Calu3 (cell line): ENCODE measurements at regions not wholly inside any gene's neighbourhood (a gene's known extent, or its start where the extent isn't known, plus 50 kb on each side); places are given as distances from the start of the nearest gene placed in this dataset.
"Not testable (repeated sequence)": the region's sequence is repeated elsewhere in the genome, so short reads cannot be mapped to it uniquely, and the experiment has no call there.

Source experiments
- BruUV-seq: library from RNA; stranded (reverse); fragments of 400-500 nt; replicated peaks from 2 replicates; lab custom pipeline; 2021; lab: Mats Ljungman, UMichigan
- CTCF ChIA-PET: fragments of 300-600 bp; sonication (Branson Sonifier 250); formaldehyde crosslinking; loops from one replicate; lab custom pipeline; 2022; ENCODE audit warnings: antibody characterized with exemption; lab: Charles Lee
- DNase-seq: peaks from one replicate; pipeline ENCODE4 v3.0.0; 2022
- H3K27ac Mint-ChIP-seq: one replicate; pipeline ENCODE4 v1.8.0; 2022; ENCODE audit warnings: mixed read lengths; ENCODE audit not compliant: unreplicated experiment
- H3K27me3 Mint-ChIP-seq: one replicate; pipeline ENCODE4 v1.8.0; 2022; ENCODE audit warnings: mixed read lengths; ENCODE audit not compliant: unreplicated experiment
- H3K36me3 Mint-ChIP-seq: one replicate; pipeline ENCODE4 v1.8.0; 2022; ENCODE audit warnings: mild to moderate bottlenecking, moderate library complexity, mixed read lengths; ENCODE audit not compliant: insufficient read depth, unreplicated experiment
- H3K4me1 Mint-ChIP-seq: one replicate; pipeline ENCODE4 v1.8.0; 2022; ENCODE audit warnings: mild to moderate bottlenecking, low read depth, mixed read lengths; ENCODE audit not compliant: unreplicated experiment
- H3K4me3 Mint-ChIP-seq: one replicate; pipeline ENCODE4 v1.8.0; 2022; ENCODE audit warnings: mild to moderate bottlenecking, low read depth, moderate library complexity, mixed read lengths; ENCODE audit not compliant: unreplicated experiment
- H3K9me3 Mint-ChIP-seq: one replicate; pipeline ENCODE4 v1.8.0; 2022; ENCODE audit warnings: low read depth, mixed read lengths; ENCODE audit not compliant: unreplicated experiment
- CTCF ChIP-seq: fragments of 200-600 bp; IDR thresholded peaks from one replicate; pipeline ENCODE4 v1.8.0; 2022; ENCODE audit warnings: antibody characterized with exemption; ENCODE audit not compliant: unreplicated experiment
- intact Hi-C: fragments of 100-400 bp; cut with micrococcal nuclease; formaldehyde crosslinking; loops from one replicate; pipeline ENCODE4 v1.10.0; 2022; ENCODE audit not compliant: unreplicated experiment

- no peaks in the 10 kb centered on the region for H3K9me3 Mint-ChIP-seq
- no peaks in the 10 kb centered on the region for H3K27me3 Mint-ChIP-seq
- BruUV-seq: no TSS peak
- no peaks in the 10 kb centered on the region for H3K4me1 Mint-ChIP-seq
- intact Hi-C loops: no loop called here
- H3K27ac Mint-ChIP-seq: no peak overlapping the region
- no peaks in the 10 kb centered on the region for H3K36me3 Mint-ChIP-seq
- DNase-seq: no peak
- H3K4me3 Mint-ChIP-seq: no peak overlapping the region
- CTCF ChIA-PET: no interaction called here
- TF ChIP-seq CTCF: no peak
Measured at GRCh38 chr10:109588259-109588658, 335.1 kb downstream of the XPNPEP1 start.

- intact Hi-C loops: no loop called here
- Mint-ChIP-seq H3K36me3 (no peaks in the 10 kb centered on the region), H3K27ac (no peak overlapping the region), H3K27me3 (no peaks in the 10 kb centered on the region), H3K4me1 (no peaks in the 10 kb centered on the region), H3K9me3 (no peaks in the 10 kb centered on the region), H3K4me3 (no peak overlapping the region)
- BruUV-seq: no TSS peak
- CTCF ChIA-PET: no interaction called here
- no peak for DNase-seq
- no peak for TF ChIP-seq CTCF
Measured at GRCh38 chr10:109587366-109587765, 335.9 kb downstream of the XPNPEP1 start.

- H3K9me3 Mint-ChIP-seq: peaks cover 5% of the 10 kb centered on the region
- H3K27me3 Mint-ChIP-seq: no peaks in the 10 kb centered on the region
- BruUV-seq: no TSS peak
- DNase-seq: no peak
- H3K4me1 Mint-ChIP-seq: no peaks in the 10 kb centered on the region
- no peak for TF ChIP-seq CTCF
- H3K36me3 Mint-ChIP-seq: no peaks in the 10 kb centered on the region
- CTCF ChIA-PET: no interaction called here
- H3K27ac Mint-ChIP-seq: no peak overlapping the region
- intact Hi-C loops: no loop called here
- no peak overlapping the region for H3K4me3 Mint-ChIP-seq
Measured at GRCh38 chr10:109556399-109556798, 366.9 kb downstream of the XPNPEP1 start.

- H3K36me3 Mint-ChIP-seq, H3K4me1 Mint-ChIP-seq, H3K27ac Mint-ChIP-seq, CTCF ChIA-PET, intact Hi-C loops, H3K27me3 Mint-ChIP-seq, DNase-seq, H3K9me3 Mint-ChIP-seq, BruUV-seq, H3K4me3 Mint-ChIP-seq: not testable (repeated sequence)
Measured at GRCh38 chr10:109542050-109542603, 381.2 kb downstream of the XPNPEP1 start.

- Mint-ChIP-seq H3K27ac (no peak overlapping the region), H3K9me3 (peaks cover 13% of the 10 kb centered on the region), H3K36me3 (no peaks in the 10 kb centered on the region), H3K27me3 (no peaks in the 10 kb centered on the region), H3K4me3 (no peak overlapping the region), H3K4me1 (no peaks in the 10 kb centered on the region)
- intact Hi-C loops: no loop called here
- CTCF ChIA-PET: no interaction called here
- no peak for DNase-seq
- no peak for TF ChIP-seq CTCF
- BruUV-seq: no TSS peak
Measured at GRCh38 chr10:109534193-109534592, 389.1 kb downstream of the XPNPEP1 start.
